G401 (cell line): ENCODE measurements at regions not wholly inside any gene's neighbourhood (a gene's known extent, or its start where the extent isn't known, plus 50 kb on each side); places are given as distances from the start of the nearest gene placed in this dataset.

Experiments used
- DNase-seq: peaks from one replicate; pipeline ENCODE4 v3.0.0-alpha.2; 2015; ENCODE audit warnings: low spot score
- in situ Hi-C: cut with HindIII; loops from 2 replicates; pipeline ENCODE4 v1.10.0; 2016; ENCODE audit warnings: low sequenced_read_pairs, mixed read lengths

DNA sequence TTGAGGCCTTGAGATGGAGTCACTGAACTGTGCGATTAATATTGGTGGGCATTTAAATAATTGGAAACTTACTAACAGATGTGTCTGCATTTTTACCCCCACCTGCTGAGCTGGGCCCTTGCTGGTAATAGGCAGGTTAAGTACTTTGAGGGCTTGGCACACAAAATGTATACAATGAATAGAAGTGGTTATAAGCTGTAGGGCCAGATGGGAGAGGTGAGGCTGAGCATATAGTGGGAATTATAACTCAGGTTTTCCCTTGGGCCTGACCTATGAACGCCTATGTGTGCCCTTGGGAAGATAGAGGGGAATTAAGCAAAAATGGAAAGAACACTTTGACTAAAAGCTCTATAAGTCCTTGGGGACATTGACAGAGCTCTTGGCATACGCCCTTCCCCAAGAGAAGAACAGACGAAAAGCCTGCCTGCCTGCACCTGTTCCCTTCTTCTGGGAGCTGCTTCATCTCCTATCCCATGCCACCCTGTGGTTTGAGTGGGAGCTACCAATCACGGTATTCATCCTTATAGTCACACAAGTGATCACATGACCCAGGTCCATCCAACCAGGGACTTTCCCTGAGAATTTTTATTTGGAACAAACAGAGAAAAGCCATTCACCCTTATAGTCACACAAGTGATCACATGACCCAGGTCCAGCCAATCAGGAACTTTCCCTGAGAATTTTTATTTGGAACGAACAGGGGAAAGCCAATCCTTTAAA, 260.7 kb upstream of the CSF3R start:
- in situ Hi-C loops = no loop called here

DNA sequence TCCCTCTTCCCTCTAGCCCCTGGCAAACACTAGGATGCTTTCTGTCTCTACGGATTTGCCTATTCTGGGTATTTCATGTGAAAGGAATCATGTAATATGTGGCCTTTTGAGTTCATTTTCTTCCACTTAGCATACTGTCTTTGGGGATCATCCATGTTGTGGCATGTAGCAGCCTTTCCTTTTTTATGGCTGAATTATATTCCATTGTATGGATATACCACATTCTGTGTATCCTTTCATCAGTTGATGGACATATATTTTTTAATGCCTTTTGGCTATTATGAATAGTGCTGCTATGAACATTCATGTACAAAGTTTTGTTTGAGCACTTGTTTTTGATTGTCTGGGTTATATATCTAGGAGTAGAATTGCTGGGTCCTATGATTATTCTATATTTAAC, 258.4 kb upstream of the CSF3R start:
- DNase-seq = no peak
- in situ Hi-C loops = no loop called here

More for the DNA sequence above, 260.7 kb upstream of the CSF3R start:
- no peak for DNase-seq

DNA sequence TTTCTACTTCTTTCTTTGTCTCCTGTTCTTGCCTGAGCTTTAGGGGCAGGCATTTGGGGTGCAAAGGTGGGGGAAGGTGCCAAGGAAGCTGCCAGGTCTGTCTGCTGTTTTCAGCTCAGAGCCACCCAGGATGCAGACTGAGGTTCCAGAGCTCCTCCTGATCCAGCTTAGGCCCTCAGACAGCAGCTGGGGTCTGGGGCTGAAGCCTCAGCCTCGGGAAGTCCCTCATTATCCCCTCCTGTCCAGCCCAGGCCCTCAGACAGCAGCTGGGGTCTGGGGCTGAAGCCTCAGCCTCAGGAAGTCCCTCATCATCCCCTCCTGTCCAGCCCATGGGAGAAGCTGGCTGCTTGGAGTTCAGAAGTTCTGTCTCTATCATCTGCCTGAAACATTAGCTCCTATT, 257.7 kb upstream of the CSF3R start:
- no peak for DNase-seq
- in situ Hi-C loops = no loop called here

DNA sequence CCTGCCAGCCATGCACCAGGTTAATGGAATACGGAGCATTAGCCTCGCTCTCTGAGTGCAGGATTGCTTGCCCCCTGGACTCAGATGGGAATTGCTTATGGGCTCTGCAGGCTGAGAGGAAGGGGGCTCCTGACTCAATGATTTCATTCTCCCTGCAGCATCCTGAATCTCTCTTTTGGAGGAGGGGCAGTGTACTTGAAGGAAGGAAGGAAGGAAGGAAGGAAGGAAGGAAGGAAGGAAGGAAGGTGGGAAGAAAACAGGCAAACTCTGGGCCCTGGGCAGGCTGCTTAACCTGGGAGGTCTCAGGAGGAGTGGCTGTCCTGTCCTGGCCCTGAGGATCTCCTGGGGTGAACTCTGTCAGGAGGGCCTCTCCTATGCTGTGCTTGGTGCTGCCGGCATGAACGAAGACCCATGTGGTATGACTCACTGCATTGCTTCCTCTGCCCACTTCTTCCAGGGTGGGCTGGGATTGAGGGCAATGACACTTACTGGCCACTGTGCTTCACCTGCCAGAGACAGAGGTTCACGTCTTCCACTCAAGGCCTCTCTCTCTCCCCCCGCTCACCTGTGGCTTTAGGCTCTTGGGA, 257.1 kb upstream of the CSF3R start:
- in situ Hi-C loops = no loop called here
- no peak for DNase-seq

- DNase-seq = no peak
- in situ Hi-C loops = no loop called here
These were observed 255.5 kb upstream of the CSF3R start for GRCh38 chr1:36738245-36738644.

GRCh38 chr1:36737767-36738166, 255.1 kb upstream of the CSF3R start:
- in situ Hi-C loops = no loop called here
- peak; percentile 4 for DNase-seq

GRCh38 chr1:36737038-36737555, 254.4 kb upstream of the CSF3R start:
- in situ Hi-C loops = no loop called here
- DNase-seq = no peak

GRCh38 chr1:36735939-36736730, 253.4 kb upstream of the CSF3R start:
- in situ Hi-C loops = no loop called here
- DNase-seq = no peak

GRCh38 chr1:36735436-36735835, 252.7 kb upstream of the CSF3R start:
- in situ Hi-C loops = no loop called here
- DNase-seq = no peak

GRCh38 chr1:36734356-36734755, 251.6 kb upstream of the CSF3R start:
- in situ Hi-C loops = no loop called here
- DNase-seq = no peak

DNA sequence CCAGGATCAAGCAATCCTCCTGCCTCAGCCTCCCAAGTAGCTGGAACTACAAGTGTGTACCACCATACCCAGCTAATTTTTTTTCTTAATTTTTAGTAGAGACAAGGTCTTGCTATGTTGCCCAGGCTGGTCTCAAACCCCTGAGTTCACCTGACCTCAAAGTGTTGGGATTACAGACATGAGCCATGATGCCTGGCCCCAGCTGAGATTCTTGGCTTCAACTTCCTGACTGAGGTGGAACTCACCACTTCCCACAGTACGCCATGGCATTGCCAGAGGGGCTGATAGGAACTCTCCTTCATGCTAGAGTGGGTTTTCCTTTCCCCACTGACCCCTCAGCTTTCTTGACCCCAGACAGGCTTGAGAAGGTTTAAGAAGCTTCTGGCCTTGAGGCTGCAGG, 251.0 kb upstream of the CSF3R start:
- no peak for DNase-seq
- in situ Hi-C loops = no loop called here

- DNase-seq = no peak
- in situ Hi-C loops = no loop called here
These were observed 249.3 kb upstream of the CSF3R start for GRCh38 chr1:36732015-36732356.

DNA sequence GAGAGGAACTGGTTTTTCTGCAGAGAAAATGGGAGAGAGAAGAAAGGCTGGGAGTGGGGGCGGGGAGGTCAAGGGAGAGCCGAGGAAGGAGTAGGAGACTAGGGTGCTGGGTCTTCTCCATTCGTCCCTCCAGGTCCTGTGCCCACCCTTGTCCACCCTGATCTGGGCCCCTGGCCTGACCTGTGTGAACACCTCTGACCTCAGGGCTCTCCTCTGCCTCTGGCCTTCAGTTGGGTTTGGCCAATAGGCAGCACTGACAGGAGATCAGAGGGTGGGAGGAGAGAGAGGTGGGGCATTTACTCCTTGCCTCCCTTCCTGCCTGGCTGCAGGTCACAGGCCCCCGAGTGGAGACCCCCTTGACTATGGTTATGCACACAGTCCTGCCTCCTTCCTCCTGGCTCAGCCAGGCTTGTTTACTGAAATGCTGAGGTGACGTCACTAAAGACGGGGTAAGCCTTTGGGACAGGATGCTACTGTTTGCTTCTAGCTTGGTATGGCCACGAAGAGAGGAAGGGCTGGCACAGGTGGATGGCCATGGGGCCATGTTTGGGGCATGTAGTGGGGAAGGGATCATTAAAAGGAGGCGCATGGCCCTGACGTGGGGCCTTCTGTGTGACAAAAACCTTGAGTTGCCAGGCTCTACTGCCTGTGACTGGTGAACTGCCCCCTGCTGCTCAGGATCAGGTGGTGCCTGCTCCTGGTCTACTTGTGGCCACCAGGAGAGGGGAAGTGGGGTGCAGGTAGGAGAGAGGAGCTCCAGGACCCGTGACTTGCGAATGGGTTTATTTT, 248.7 kb upstream of the CSF3R start:
- no peak for DNase-seq
- in situ Hi-C loops = no loop called here

GRCh38 chr1:36730599-36730998, 247.9 kb upstream of the CSF3R start:
- in situ Hi-C loops = no loop called here

DNA sequence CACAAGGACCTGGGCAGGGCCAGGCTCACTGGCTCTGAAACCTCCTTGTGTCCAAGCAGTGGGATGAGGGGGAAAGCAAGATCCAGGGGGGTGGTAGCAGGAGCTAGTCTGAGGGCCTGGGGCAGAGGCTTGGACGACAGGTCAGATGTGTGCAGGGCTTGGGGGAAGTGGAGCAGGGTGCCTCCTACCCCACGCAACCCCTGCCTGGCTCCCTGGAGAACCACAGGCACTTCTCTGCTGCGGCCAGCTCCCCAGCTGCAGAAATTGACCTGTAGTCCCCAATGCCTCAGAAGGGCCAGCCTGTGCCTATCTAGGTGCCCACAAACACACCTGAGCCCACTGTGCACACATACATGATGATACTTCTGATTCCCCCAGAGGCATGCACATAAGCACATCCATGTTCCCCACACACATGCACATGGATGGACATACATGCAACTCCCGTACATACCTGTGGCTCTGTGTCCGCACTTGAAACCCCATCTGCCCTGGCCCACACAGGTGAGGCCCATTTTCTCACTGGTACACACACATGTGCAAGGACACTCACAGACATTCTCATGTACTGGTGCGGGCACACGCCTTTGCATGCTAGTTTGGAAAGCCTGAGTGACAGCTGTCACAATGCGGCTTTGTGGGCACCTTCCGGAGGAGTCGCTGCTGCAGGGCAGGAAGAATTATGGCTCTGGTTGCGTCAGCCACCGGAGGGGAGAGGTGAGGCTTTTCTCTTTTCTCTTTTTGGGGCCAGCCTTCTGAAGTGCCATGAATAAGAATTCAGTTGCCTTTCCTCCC, 247.2 kb upstream of the CSF3R start:
- in situ Hi-C loops = no loop called here
- no peak for DNase-seq

More at GRCh38 chr1:36730599-36730998, 247.9 kb upstream of the CSF3R start:
- no peak for DNase-seq

DNA sequence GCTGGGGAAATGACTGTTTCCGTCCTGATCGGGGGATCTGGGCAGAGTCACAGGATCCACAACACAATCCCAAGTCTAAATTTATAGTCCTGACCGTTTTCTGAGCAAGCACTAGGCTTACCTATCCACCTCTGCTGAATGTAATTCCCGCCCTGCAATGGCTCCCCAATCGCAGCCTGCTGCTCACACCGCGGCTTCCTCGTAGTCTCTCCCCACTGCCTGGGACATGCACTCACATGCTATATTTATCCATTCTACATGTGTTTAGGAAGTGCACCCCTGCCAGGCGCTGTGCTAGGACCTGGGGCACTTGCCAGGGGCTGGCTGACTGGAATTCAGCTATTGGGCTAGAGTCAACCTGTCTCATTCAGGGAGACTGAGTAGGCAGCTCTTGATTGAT, 246.6 kb upstream of the CSF3R start:
- DNase-seq = no peak
- in situ Hi-C loops = no loop called here

GRCh38 chr1:36728846-36729245, 246.1 kb upstream of the CSF3R start:
- no peak for DNase-seq
- in situ Hi-C loops = no loop called here

DNA sequence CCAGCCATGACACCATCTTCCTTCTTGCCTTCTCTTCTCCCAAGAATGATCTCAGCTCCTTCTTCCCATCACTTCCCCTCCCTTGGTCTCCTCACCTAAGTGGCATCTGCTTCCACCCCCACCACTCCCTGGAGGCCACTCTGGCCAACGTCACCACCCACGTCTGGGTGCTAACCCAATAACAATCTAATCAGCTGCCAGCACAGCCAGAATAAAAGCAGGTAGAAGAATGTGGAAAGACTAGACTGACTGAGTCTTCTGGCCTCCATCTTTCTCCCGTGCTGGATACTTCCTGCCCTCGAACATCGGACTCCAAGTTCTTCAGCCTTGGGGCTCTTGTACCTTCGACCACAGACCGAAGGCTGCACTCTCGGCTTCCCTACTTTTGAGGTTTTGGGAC, 245.3 kb upstream of the CSF3R start:
- in situ Hi-C loops = no loop called here
- no peak for DNase-seq

DNA sequence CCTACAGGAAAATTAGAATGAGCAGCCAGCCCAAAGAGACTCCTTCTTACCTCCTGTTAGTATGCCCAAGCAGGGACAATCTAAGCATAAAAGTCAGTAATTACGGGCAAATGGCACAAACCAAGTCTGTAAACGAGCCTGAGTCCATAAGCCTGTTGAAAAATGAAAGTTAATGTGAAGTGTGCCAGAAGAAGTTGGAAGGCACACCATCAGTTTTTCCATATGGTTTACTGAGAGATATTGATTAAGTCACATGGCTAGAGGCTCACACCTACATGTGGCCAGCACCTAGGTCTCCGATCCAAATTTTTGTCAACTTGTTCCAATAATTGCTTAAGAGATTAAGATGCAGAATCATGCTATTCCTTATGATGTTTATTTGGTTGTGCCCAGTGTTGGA, 242.4 kb upstream of the CSF3R start:
- DNase-seq = no peak
- in situ Hi-C loops = no loop called here
